Liver (tissue), 7 donors: ENCODE measurements at regions not wholly inside any gene's neighbourhood (a gene's known extent, or its start where the extent isn't known, plus 50 kb on each side); places are given as distances from the start of the nearest gene placed in this dataset.

Experiments used
- DNase-seq: peaks from one replicate; pipeline ENCODE4 v3.0.0-alpha.2; 2017; ENCODE audit warnings: low spot score
- H3K27ac ChIP-seq, 2 donors: one replicate each; pipeline ENCODE4 v1.7.0; 2013; ENCODE audit warnings: inconsistent platforms in 2 of 2, low read length in 2 of 2, control low read depth in 1 of 2, low read depth in 1 of 2, mild to moderate bottlenecking in 1 of 2
- H3K27me3 ChIP-seq, 4 donors: one replicate each; pipeline versions ENCODE4 v1.6.1 to v1.7.0; 2013; ENCODE audit warnings: low read length in 3 of 4, inconsistent platforms in 1 of 4, mild to moderate bottlenecking in 1 of 4, moderate library complexity in 1 of 4; ENCODE audit not compliant: control insufficient read depth in 4 of 4, insufficient read depth in 4 of 4
- H3K36me3 ChIP-seq, 4 donors: one replicate each; pipeline versions ENCODE4 v1.6.1 to v1.7.0; 2013; ENCODE audit warnings: low read length in 3 of 4, mild to moderate bottlenecking in 3 of 4, low read depth in 1 of 4, moderate library complexity in 1 of 4; ENCODE audit not compliant: control insufficient read depth in 4 of 4, insufficient read depth in 3 of 4
- H3K4me1 ChIP-seq, 4 donors: one replicate each; pipeline versions ENCODE4 v1.6.1 to v1.7.0; 2013; ENCODE audit warnings: low read length in 3 of 4, mild to moderate bottlenecking in 3 of 4, moderate library complexity in 1 of 4; ENCODE audit not compliant: control insufficient read depth in 4 of 4, insufficient read depth in 4 of 4
- H3K4me3 ChIP-seq, 3 donors: one replicate each; pipeline versions ENCODE4 v1.6.1 to v1.7.0; 2013; ENCODE audit warnings: low read length in 3 of 3, control low read depth in 1 of 3, low read depth in 1 of 3, mild to moderate bottlenecking in 1 of 3
- H3K9ac ChIP-seq, 2 donors: one replicate each; pipeline ENCODE4 v1.7.0; 2013; ENCODE audit warnings: low read length in 2 of 2, mild to moderate bottlenecking in 2 of 2, moderate library complexity in 2 of 2, control low read depth in 1 of 2, low read depth in 1 of 2
- H3K9me3 ChIP-seq, 4 donors: one replicate each; pipeline versions ENCODE4 v1.6.1 to v1.7.0; 2013; ENCODE audit warnings: low read length in 3 of 4; ENCODE audit not compliant: control insufficient read depth in 4 of 4
- ATF3 ChIP-seq: IDR thresholded peaks from 2 replicates; pipeline ENCODE4 v1.6.1; 2016; ENCODE audit warnings: antibody characterized with exemption
- EGR1 ChIP-seq, 2 donors: IDR thresholded peaks; 2 replicates each; pipeline ENCODE4 v1.6.1; 2016 to 2018; ENCODE audit warnings: antibody characterized with exemption in 2 of 2, low read depth in 2 of 2
- FOXA1 ChIP-seq: IDR thresholded peaks from 2 replicates; pipeline ENCODE4 v1.6.1; 2016; ENCODE audit warnings: antibody characterized with exemption
- FOXA2 ChIP-seq: IDR thresholded peaks from 2 replicates; pipeline ENCODE4 v1.6.1; 2016; ENCODE audit warnings: antibody characterized with exemption
- GABPA ChIP-seq, 2 donors: IDR thresholded peaks in 1 of 2; conservative IDR thresholded peaks in 1 of 2; 2 replicates each; pipeline ENCODE4 v1.6.1; 2016; ENCODE audit warnings: antibody characterized with exemption in 2 of 2, mild to moderate bottlenecking in 1 of 2, moderate library complexity in 1 of 2
- HNF4A ChIP-seq, 2 donors: conservative IDR thresholded peaks; 2 replicates each; pipeline ENCODE4 v1.6.1; 2016; ENCODE audit warnings: antibody characterized with exemption in 2 of 2, mild to moderate bottlenecking in 2 of 2
- HNF4G ChIP-seq: IDR thresholded peaks from 2 replicates; pipeline ENCODE4 v1.6.1; 2016; ENCODE audit warnings: antibody characterized with exemption
- MAX ChIP-seq: IDR thresholded peaks from 2 replicates; pipeline ENCODE4 v1.6.1; 2016; ENCODE audit warnings: antibody characterized with exemption
- NR2F2 ChIP-seq: IDR thresholded peaks from 2 replicates; pipeline ENCODE4 v1.6.1; 2016; ENCODE audit warnings: antibody characterized with exemption
- RAD21 ChIP-seq, 2 donors: IDR thresholded peaks; 2 replicates each; pipeline ENCODE4 v1.6.1; 2016; ENCODE audit warnings: antibody characterized with exemption in 2 of 2, mild to moderate bottlenecking in 2 of 2
- REST ChIP-seq: IDR thresholded peaks from 2 replicates; pipeline ENCODE4 v1.6.1; 2016; ENCODE audit warnings: antibody characterized with exemption, mild to moderate bottlenecking
- RXRA ChIP-seq, 2 donors: IDR thresholded peaks; 2 replicates each; pipeline ENCODE4 v1.6.1; 2017 to 2018; ENCODE audit warnings: antibody characterized with exemption in 2 of 2, mild to moderate bottlenecking in 1 of 2
- SP1 ChIP-seq: IDR thresholded peaks from 2 replicates; pipeline ENCODE4 v1.6.1; 2018; ENCODE audit warnings: antibody characterized with exemption, mild to moderate bottlenecking
- TAF1 ChIP-seq: conservative IDR thresholded peaks from 2 replicates; pipeline ENCODE4 v1.6.1; 2016; ENCODE audit warnings: antibody characterized with exemption, mild to moderate bottlenecking
- YY1 ChIP-seq: IDR thresholded peaks from 2 replicates; pipeline ENCODE4 v1.6.1; 2016; ENCODE audit warnings: antibody characterized with exemption, mild to moderate bottlenecking
- ZBTB33 ChIP-seq: IDR thresholded peaks from 2 replicates; pipeline ENCODE4 v1.6.1; 2016; ENCODE audit warnings: antibody characterized with exemption
- WGBS: extraction: QIAGEN DNeasy Blood & Tissue Kit; methylation state at CpG from one replicate; pipeline ENCODE4 v1.1.7; 2013; 5-methylcytosine and 5-hydroxymethylcytosine counted together
- donor health status: healthy.
- donor health status: healthy.
- donor health status: healthy.
- donor health status: healthy.

GRCh38 chr18:77884454-77884853 lies 634.8 kb downstream of the GALR1 start:
- TF ChIP-seq RXRA (IDR thresholded peaks at IDR 0.05) (no peak), NR2F2 (no peak), YY1 (no peak), HNF4G (no peak), SP1 (no peak), TAF1 (no peak), ATF3 (no peak), FOXA2 (no peak), ZBTB33 (no peak), FOXA1 (no peak), REST (no peak), MAX (no peak), RAD21 (IDR thresholded peaks at IDR 0.05) (no peak)
- peaks cover 0 to 5% (median 0%) of the 10 kb centered on the region in 4 donors for H3K9me3 ChIP-seq
- H3K4me1 ChIP-seq = no peaks in the 10 kb centered on the region
- no peak overlapping the region for H3K9ac ChIP-seq
- H3K27me3 ChIP-seq = peaks cover 0 to 4% (median 0%) of the 10 kb centered on the region in 4 donors
- no peak overlapping the region for H3K27ac ChIP-seq
- no peaks in the 10 kb centered on the region for H3K36me3 ChIP-seq
- DNase-seq = no peak
- 87% methylated on average over 5 of the region's 5 CpGs for WGBS
- no peak overlapping the region for H3K4me3 ChIP-seq

- no peak for TF ChIP-seq EGR1 (IDR thresholded peaks at IDR 0.05; ENCODE audit: low read depth in 2 of 2)
- no peak for TF ChIP-seq FOXA1
- TF ChIP-seq GABPA (IDR thresholded peaks at IDR 0.05 in 1 of 2, conservative IDR thresholded peaks at IDR 0.05 in 1 of 2) = no peak
- TF ChIP-seq HNF4A (conservative IDR thresholded peaks at IDR 0.05) = no peak
- H3K36me3 ChIP-seq = no peaks in the 10 kb centered on the region
- peaks cover 0 to 3% (median 1%) of the 10 kb centered on the region in 4 donors for H3K27me3 ChIP-seq
- H3K27ac ChIP-seq = no peak overlapping the region
- DNase-seq = no peak
- H3K9me3 ChIP-seq = peaks cover 0 to 5% (median 0%) of the 10 kb centered on the region in 4 donors
- no peak overlapping the region for H3K9ac ChIP-seq
- no peak overlapping the region for H3K4me3 ChIP-seq
- 65% methylated on average over 6 of the region's 6 CpGs for WGBS
- H3K4me1 ChIP-seq = no peaks in the 10 kb centered on the region
Measured at GRCh38 chr18:77894060-77894459, 644.4 kb downstream of the GALR1 start.
